Brain microvascular endothelial cell (primary cell): ENCODE measurements at regions not wholly inside any gene's neighbourhood (a gene's known extent, or its start where the extent isn't known, plus 50 kb on each side); places are given as distances from the start of the nearest gene placed in this dataset.
"Not testable (repeated sequence)": the region's sequence is repeated elsewhere in the genome, so short reads cannot be mapped to it uniquely, and the experiment has no call there.

ENCODE experiments used
- DNase-seq: peaks from one replicate; pipeline ENCODE4 v3.0.0-alpha.2; 2020
- H3K27ac ChIP-seq: fragments of 250-450 bp; sonication (Bioruptor Pico); 2 replicates; pipeline ENCODE4 v1.5.1; 2020; ENCODE audit warnings: mild to moderate bottlenecking, moderate library complexity
- H3K27me3 ChIP-seq: fragments of 250-450 bp; sonication (Bioruptor Pico); replicated peaks from 2 replicates; pipeline ENCODE4 v1.5.1; 2020; ENCODE audit warnings: mild to moderate bottlenecking
- H3K36me3 ChIP-seq: fragments of 250-450 bp; sonication (Bioruptor Pico); replicated peaks from 2 replicates; pipeline ENCODE4 v1.5.1; 2020; ENCODE audit warnings: mild to moderate bottlenecking
- H3K4me3 ChIP-seq: 2 replicates; pipeline ENCODE4 v1.5.1; 2011; ENCODE audit warnings: low read depth, mild to moderate bottlenecking, control low read depth, low read length, moderate library complexity
- CTCF ChIP-seq: IDR thresholded peaks from 2 replicates; pipeline ENCODE4 v1.5.1; 2011; ENCODE audit warnings: low read depth, mild to moderate bottlenecking, moderate library complexity, low read length, control low read depth, inconsistent platforms; ENCODE audit errors: missing control alignments
- in situ Hi-C: cut with HindIII; loops from 2 replicates; pipeline ENCODE4 v1.10.0; 2017; ENCODE audit warnings: low sequenced_read_pairs, low pct_ligation_motif_present

GRCh38 chr3:14001136-14001535 lies 121.3 kb upstream of the WNT7A start:
- H3K4me3 ChIP-seq = no peak overlapping the region
- TF ChIP-seq CTCF = no peak
- no peaks in the 10 kb centered on the region for H3K36me3 ChIP-seq
- H3K27me3 ChIP-seq = no peaks in the 10 kb centered on the region
- no peak for DNase-seq
- in situ Hi-C loops = no loop called here
- no peak overlapping the region for H3K27ac ChIP-seq

- TF ChIP-seq CTCF = no peak
- H3K36me3 ChIP-seq = no peaks in the 10 kb centered on the region
- no peak overlapping the region for H3K27ac ChIP-seq
- no peaks in the 10 kb centered on the region for H3K27me3 ChIP-seq
- no peak overlapping the region for H3K4me3 ChIP-seq
- DNase-seq = no peak
- in situ Hi-C loops = no loop called here
These were observed 120.7 kb upstream of the WNT7A start for GRCh38 chr3:14000556-14000955.

GRCh38 chr3:13998831-13999230 lies 119.0 kb upstream of the WNT7A start:
- H3K4me3 ChIP-seq = no peak overlapping the region
- in situ Hi-C loops = no loop called here
- no peak for DNase-seq
- TF ChIP-seq CTCF = no peak
- no peaks in the 10 kb centered on the region for H3K27me3 ChIP-seq
- no peaks in the 10 kb centered on the region for H3K36me3 ChIP-seq
- H3K27ac ChIP-seq = no peak overlapping the region

GRCh38 chr3:13995216-13995615 lies 115.3 kb upstream of the WNT7A start:
- H3K36me3 ChIP-seq, H3K4me3 ChIP-seq, DNase-seq, in situ Hi-C loops, H3K27ac ChIP-seq, H3K27me3 ChIP-seq: not testable (repeated sequence)

- H3K27me3 ChIP-seq, H3K27ac ChIP-seq, in situ Hi-C loops, H3K4me3 ChIP-seq, DNase-seq, H3K36me3 ChIP-seq: not testable (repeated sequence)
These were observed 109.1 kb upstream of the WNT7A start for GRCh38 chr3:13988925-13989324.

GRCh38 chr3:13976469-13976868 lies 96.6 kb upstream of the WNT7A start:
- Histone ChIP-seq H3K36me3 (no peaks in the 10 kb centered on the region), H3K27ac (no peak overlapping the region), H3K4me3 (no peak overlapping the region), H3K27me3 (no peaks in the 10 kb centered on the region)
- DNase-seq = no peak
- TF ChIP-seq CTCF = no peak
- in situ Hi-C loops = no loop called here

- Histone ChIP-seq H3K4me3 (no peak overlapping the region), H3K36me3 (no peaks in the 10 kb centered on the region), H3K27me3 (no peaks in the 10 kb centered on the region), H3K27ac (no peak overlapping the region)
- DNase-seq = no peak
- in situ Hi-C loops = no loop called here
- no peak for TF ChIP-seq CTCF
These were observed 95.8 kb upstream of the WNT7A start for GRCh38 chr3:13975686-13976085.
